ENCODE measurements at regions not wholly inside any gene's neighbourhood (a gene's known extent, or its start where the extent isn't known, plus 50 kb on each side); places are given as distances from the start of the nearest gene placed in this dataset.

DNA sequence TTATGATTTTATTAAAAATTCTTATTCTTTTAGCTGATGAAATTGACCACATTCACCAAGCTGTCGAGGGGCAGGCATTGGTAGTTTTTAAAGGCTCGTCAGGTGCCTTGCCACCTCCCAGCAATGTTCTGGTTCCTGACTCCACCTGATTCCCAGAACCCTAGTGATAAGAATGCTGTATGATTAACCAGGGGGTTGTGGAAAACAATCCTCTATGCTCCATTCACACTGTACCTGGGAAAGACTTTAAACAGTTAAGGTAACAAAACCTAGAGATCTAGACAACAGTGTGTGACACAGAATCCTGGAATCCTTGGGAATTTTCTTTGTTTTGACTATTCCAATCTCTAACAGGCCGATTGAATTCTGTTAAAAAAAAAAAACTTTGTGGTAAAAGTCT is 165.7 kb upstream of the OLIG3 start:
- intact Hi-C loops (cut with micrococcal nuclease; ENCODE audit: unreplicated experiment): loop anchor here (2.0 to 5.0 kb wide), 3 partner anchors 47 to 317 kb away; partner anchors contain the start of gene TNFAIP3
- WGBS (ENCODE audit: insufficient coverage, insufficient replicate concordance, low lambda C conversion rate, missing lambda C conversion rate): 27% methylated on average over 3 of the region's 3 CpGs

GRCh38 chr6:137660296-137660731 is 166.1 kb upstream of the OLIG3 start:
- H3K79me2 ChIP-seq (ENCODE audit: control insufficient read depth, insufficient read depth, low read length): no peaks in the 10 kb centered on the region
- no peaks in the 10 kb centered on the region for H3K9me3 ChIP-seq (replicated peaks; ENCODE audit: control insufficient read depth, insufficient read depth, low read length)
- BruUV-seq (replicated peaks): no TSS peak
- no peaks in the 10 kb centered on the region for H3K36me3 ChIP-seq (ENCODE audit: control insufficient read depth in 2 of 2, insufficient read depth in 2 of 2, low read length in 1 of 2)
- ChIA-PET CTCF (interaction anchor here (0.5 to 8.0 kb wide), 16 partner anchors 14 to 456 kb away, joined by 3 to 97 read pairs (median 7); no protein-coding TSS in a partner anchor), RAD21 (ENCODE audit: unreplicated experiment) (interaction anchor here (1.4 to 7.3 kb wide), 8 partner anchors 9 to 557 kb away, joined by 4 to 68 read pairs (median 7); no protein-coding TSS in a partner anchor), SMC1A (ENCODE audit: uncharacterized antibody, unreplicated experiment) (interaction anchor here (1.0 to 15.0 kb wide), 14 partner anchors 9 to 494 kb away, joined by 3 to 236 read pairs (median 8); partner anchors contain the start of gene TNFAIP3), POLR2A (interaction anchor here (1.6 to 3.9 kb wide), 3 partner anchors 12 to 443 kb away, joined by 4 to 24 read pairs (median 24); no protein-coding TSS in a partner anchor)
- no peak for DNase-seq (ENCODE audit: low read depth, low spot score)
- no peaks in the 10 kb centered on the region for H3K27me3 ChIP-seq (replicated peaks in 1 of 2; ENCODE audit: control insufficient read depth in 2 of 2, insufficient read depth in 2 of 2, low read length in 1 of 2)
- intact Hi-C loops (cut with micrococcal nuclease; ENCODE audit: unreplicated experiment) (loop anchor here (2.0 to 5.0 kb wide), 3 partner anchors 46 to 317 kb away; partner anchors contain the start of gene TNFAIP3), in situ Hi-C loops (cut with MboI) (no loop called here)
- FAIRE-seq: no peak
- no peaks in the 10 kb centered on the region for H3K4me1 ChIP-seq (ENCODE audit: control insufficient read depth, insufficient read depth, low read length)
- ATAC-seq: peak; percentile 56
- 95% methylated on average over 1 of the region's 1 CpG for WGBS (ENCODE audit: insufficient coverage, insufficient replicate concordance, low lambda C conversion rate, missing lambda C conversion rate)
- H3K4me3 ChIP-seq: no peak overlapping the region
- no peak overlapping the region for H2AFZ ChIP-seq (ENCODE audit: control insufficient read depth, low read depth, low read length)
- H3K4me2 ChIP-seq (ENCODE audit: control insufficient read depth, insufficient read depth): no peak overlapping the region
- no peak overlapping the region for H3K9ac ChIP-seq (ENCODE audit: control insufficient read depth, insufficient read depth, low read length)
- no peak overlapping the region for H3K27ac ChIP-seq (ENCODE audit: control insufficient read depth, insufficient read depth)
- no peaks in the 10 kb centered on the region for H4K20me1 ChIP-seq (ENCODE audit: control insufficient read depth, insufficient read depth)
- TF ChIP-seq NR2C1 (IDR thresholded peaks at IDR 0.05) (peak; percentile 23; the same call in 1 of the 2 replicates), ZNF384 (IDR thresholded peaks at IDR 0.05; ENCODE audit: borderline replicate concordance, low read depth, low read length) (no peak), CUX1 (IDR thresholded peaks at IDR 0.05; ENCODE audit: insufficient replicate concordance, low read depth, low read length) (peak; percentile 70), SRF (IDR thresholded peaks at IDR 0.05; ENCODE audit: low read depth in 2 of 2, low read length in 2 of 2) (no peak), RELA (IDR thresholded peaks at IDR 0.05; ENCODE audit: borderline replicate concordance, partially characterized antibody) (no peak)

More for the DNA sequence above, 165.7 kb upstream of the OLIG3 start:
- Histone ChIP-seq H2AFZ (ENCODE audit: control insufficient read depth, low read depth, low read length) (no peak overlapping the region), H3K27me3 (replicated peaks in 1 of 2; ENCODE audit: control insufficient read depth in 2 of 2, insufficient read depth in 2 of 2, low read length in 1 of 2) (no peaks in the 10 kb centered on the region), H3K9ac (ENCODE audit: control insufficient read depth, insufficient read depth, low read length) (no peak overlapping the region), H3K27ac (ENCODE audit: control insufficient read depth, insufficient read depth) (no peak overlapping the region), H3K4me1 (ENCODE audit: control insufficient read depth, insufficient read depth, low read length) (no peaks in the 10 kb centered on the region), H3K4me3 (no peak overlapping the region), H3K36me3 (ENCODE audit: control insufficient read depth in 2 of 2, insufficient read depth in 2 of 2, low read length in 1 of 2) (no peaks in the 10 kb centered on the region), H3K4me2 (ENCODE audit: control insufficient read depth, insufficient read depth) (no peak overlapping the region), H4K20me1 (ENCODE audit: control insufficient read depth, insufficient read depth) (no peaks in the 10 kb centered on the region), H3K9me3 (replicated peaks; ENCODE audit: control insufficient read depth, insufficient read depth, low read length) (no peaks in the 10 kb centered on the region), H3K79me2 (ENCODE audit: control insufficient read depth, insufficient read depth, low read length) (no peaks in the 10 kb centered on the region)
- ChIA-PET POLR2A (interaction anchor here (0.9 to 3.4 kb wide), 6 partner anchors 8 to 557 kb away, joined by 3 to 24 read pairs (median 4); no protein-coding TSS in a partner anchor), SMC1A (ENCODE audit: uncharacterized antibody, unreplicated experiment) (interaction anchor here (0.8 to 15.0 kb wide), 29 partner anchors 9 to 565 kb away, joined by 3 to 236 read pairs (median 5); no protein-coding TSS in a partner anchor), CTCF (interaction anchor here (1.0 to 8.0 kb wide), 14 partner anchors 8 to 566 kb away, joined by 3 to 97 read pairs (median 8); no protein-coding TSS in a partner anchor), RAD21 (ENCODE audit: unreplicated experiment) (interaction anchor here (0.7 to 7.3 kb wide), 17 partner anchors 8 to 565 kb away, joined by 3 to 68 read pairs (median 6); no protein-coding TSS in a partner anchor)
- BruUV-seq (replicated peaks): no TSS peak
- FAIRE-seq (no peak), DNase-seq (ENCODE audit: low read depth, low spot score) (no peak), ATAC-seq (no peak)
- in situ Hi-C loops (cut with MboI): no loop called here
- TF ChIP-seq, protein P1, sequence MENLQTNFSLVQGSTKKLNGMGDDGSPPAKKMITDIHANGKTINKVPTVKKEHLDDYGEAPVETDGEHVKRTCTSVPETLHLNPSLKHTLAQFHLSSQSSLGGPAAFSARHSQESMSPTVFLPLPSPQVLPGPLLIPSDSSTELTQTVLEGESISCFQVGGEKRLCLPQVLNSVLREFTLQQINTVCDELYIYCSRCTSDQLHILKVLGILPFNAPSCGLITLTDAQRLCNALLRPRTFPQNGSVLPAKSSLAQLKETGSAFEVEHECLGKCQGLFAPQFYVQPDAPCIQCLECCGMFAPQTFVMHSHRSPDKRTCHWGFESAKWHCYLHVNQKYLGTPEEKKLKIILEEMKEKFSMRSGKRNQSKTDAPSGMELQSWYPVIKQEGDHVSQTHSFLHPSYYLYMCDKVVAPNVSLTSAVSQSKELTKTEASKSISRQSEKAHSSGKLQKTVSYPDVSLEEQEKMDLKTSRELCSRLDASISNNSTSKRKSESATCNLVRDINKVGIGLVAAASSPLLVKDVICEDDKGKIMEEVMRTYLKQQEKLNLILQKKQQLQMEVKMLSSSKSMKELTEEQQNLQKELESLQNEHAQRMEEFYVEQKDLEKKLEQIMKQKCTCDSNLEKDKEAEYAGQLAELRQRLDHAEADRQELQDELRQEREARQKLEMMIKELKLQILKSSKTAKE (IDR thresholded peaks at IDR 0.05; ENCODE audit: low read depth, poor library complexity, severe bottlenecking): no peak
- no peak for TF ChIP-seq SMAD5 (IDR thresholded peaks at IDR 0.05; ENCODE audit: low read depth)
